Panc1 (cell line): ENCODE measurements at regions not wholly inside any gene's neighbourhood (a gene's known extent, or its start where the extent isn't known, plus 50 kb on each side); places are given as distances from the start of the nearest gene placed in this dataset.

Experiments used
- CTCF ChIP-seq: fragments of 450-650 bp; IDR thresholded peaks from 2 replicates; pipeline ENCODE4 v1.5.1; 2017; ENCODE audit warnings: mild to moderate bottlenecking
- POLR2AphosphoS5 ChIP-seq: IDR thresholded peaks from 2 replicates; pipeline ENCODE4 v1.6.1; 2012; ENCODE audit warnings: mild to moderate bottlenecking, low read depth, low read length, moderate library complexity
- REST ChIP-seq, 2 experiments: IDR thresholded peaks; 2 replicates each; pipeline ENCODE4 v1.6.1; 2011 to 2012; ENCODE audit warnings: low read depth in 2 of 2, control low read depth in 1 of 2, low read length in 1 of 2, mild to moderate bottlenecking in 1 of 2, moderate library complexity in 1 of 2; ENCODE audit not compliant: insufficient read depth in 1 of 2
- SIN3A ChIP-seq: IDR thresholded peaks from 2 replicates; pipeline ENCODE4 v1.6.1; 2012; ENCODE audit warnings: low read depth, mild to moderate bottlenecking, low read length, moderate library complexity, borderline replicate concordance; ENCODE audit not compliant: insufficient read depth

GRCh38 chr4:126458993-126459392 lies 1144.2 kb downstream of the FAT4 start:
- TF ChIP-seq CTCF (no peak), REST (IDR thresholded peaks at IDR 0.05; ENCODE audit: insufficient read depth in 1 of 2, low read depth in 2 of 2, low read length in 1 of 2) (no peak), POLR2AphosphoS5 (no peak), SIN3A (no peak)
